ENCODE measurements at regions not wholly inside any gene's neighbourhood (a gene's known extent, or its start where the extent isn't known, plus 50 kb on each side); places are given as distances from the start of the nearest gene placed in this dataset.

DNA sequence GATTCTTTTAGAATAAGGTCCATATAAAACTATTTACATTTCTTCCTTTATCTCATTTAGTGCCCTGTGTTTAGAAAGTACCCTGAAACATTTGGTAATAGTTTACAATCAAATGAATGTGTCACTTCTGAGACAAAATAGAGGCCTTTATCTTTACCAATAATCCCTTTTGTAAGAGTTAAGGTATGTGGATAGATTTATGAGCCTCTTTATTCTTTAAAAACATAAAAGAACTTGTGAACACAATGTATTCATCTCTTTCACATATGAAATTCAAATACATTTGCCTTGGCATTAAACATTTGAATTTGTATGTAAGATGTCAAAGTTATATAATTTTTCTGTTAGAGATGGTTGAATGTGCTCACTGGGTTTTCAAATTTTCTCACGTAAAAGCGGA, 180.5 kb upstream of the CWC22 start:
- H3K9me3 ChIP-seq = no peaks in the 10 kb centered on the region
- DNase-seq = no peak
- H3K27ac ChIP-seq = no peak overlapping the region
- no peak for ATAC-seq
- H3K36me3 ChIP-seq (replicated peaks in 1 of 2; ENCODE audit: insufficient read depth in 1 of 2, low read depth in 2 of 2) = no peaks in the 10 kb centered on the region
- TF ChIP-seq CTCF (IDR thresholded peaks at IDR 0.05) (no peak), POLR2A (IDR thresholded peaks at IDR 0.05) (no peak)
- H3K27me3 ChIP-seq = no peaks in the 10 kb centered on the region
- no peaks in the 10 kb centered on the region for H3K4me1 ChIP-seq
- 50 to 54% methylated on average over 2 of the region's 2 CpGs for WGBS, 2 donors
- intact Hi-C loops (cut with DNase I) = no loop called here
- no peak overlapping the region for H3K4me3 ChIP-seq

DNA sequence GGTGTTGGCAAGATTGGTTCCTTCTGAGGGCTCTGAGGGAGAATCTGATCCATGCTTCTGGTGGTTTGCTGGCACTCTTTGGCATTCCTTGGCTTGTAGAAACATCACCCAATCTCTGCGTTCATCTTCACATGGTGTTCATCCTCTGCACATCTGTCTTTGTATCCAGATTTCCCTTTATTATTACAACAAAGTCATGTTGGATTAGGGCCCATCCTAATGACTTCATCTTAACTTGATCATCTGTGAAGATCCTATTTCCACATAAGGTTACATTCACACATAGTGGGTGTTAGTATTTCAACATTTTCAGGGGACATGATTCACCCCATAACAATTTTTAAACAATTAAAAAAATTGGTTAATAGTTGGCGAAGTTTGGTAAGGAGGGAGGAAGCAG, 177.4 kb upstream of the CWC22 start:
- Histone ChIP-seq H3K4me3 (no peak overlapping the region), H3K9me3 (no peaks in the 10 kb centered on the region), H3K36me3 (replicated peaks in 1 of 2; ENCODE audit: insufficient read depth in 1 of 2, low read depth in 2 of 2) (no peaks in the 10 kb centered on the region), H3K27ac (no peak overlapping the region), H3K27me3 (no peaks in the 10 kb centered on the region), H3K4me1 (no peaks in the 10 kb centered on the region)
- TF ChIP-seq CTCF (IDR thresholded peaks at IDR 0.05) (no peak), POLR2A (IDR thresholded peaks at IDR 0.05) (no peak)
- no peak for ATAC-seq
- DNase-seq = no peak
- WGBS, 2 donors = 73 to 80% methylated on average over 2 of the region's 2 CpGs
- intact Hi-C loops (cut with DNase I) = no loop called here

GRCh38 chr2:180180511-180180910, 173.4 kb upstream of the CWC22 start:
- H3K4me1 ChIP-seq = no peaks in the 10 kb centered on the region
- ATAC-seq (no peak), DNase-seq (no peak)
- TF ChIP-seq CTCF (IDR thresholded peaks at IDR 0.05) = no peak
- no peak for TF ChIP-seq POLR2A (IDR thresholded peaks at IDR 0.05)
- no peaks in the 10 kb centered on the region for H3K9me3 ChIP-seq
- intact Hi-C loops (cut with DNase I) = no loop called here
- H3K27ac ChIP-seq = no peak overlapping the region
- 36 to 37% methylated on average over 2 of the region's 2 CpGs for WGBS, 2 donors
- no peaks in the 10 kb centered on the region for H3K36me3 ChIP-seq (replicated peaks in 1 of 2; ENCODE audit: insufficient read depth in 1 of 2, low read depth in 2 of 2)
- no peaks in the 10 kb centered on the region for H3K27me3 ChIP-seq
- H3K4me3 ChIP-seq = no peak overlapping the region

GRCh38 chr2:180177534-180177933, 170.4 kb upstream of the CWC22 start:
- TF ChIP-seq POLR2A (IDR thresholded peaks at IDR 0.05) = no peak
- no peaks in the 10 kb centered on the region for H3K27me3 ChIP-seq

DNA sequence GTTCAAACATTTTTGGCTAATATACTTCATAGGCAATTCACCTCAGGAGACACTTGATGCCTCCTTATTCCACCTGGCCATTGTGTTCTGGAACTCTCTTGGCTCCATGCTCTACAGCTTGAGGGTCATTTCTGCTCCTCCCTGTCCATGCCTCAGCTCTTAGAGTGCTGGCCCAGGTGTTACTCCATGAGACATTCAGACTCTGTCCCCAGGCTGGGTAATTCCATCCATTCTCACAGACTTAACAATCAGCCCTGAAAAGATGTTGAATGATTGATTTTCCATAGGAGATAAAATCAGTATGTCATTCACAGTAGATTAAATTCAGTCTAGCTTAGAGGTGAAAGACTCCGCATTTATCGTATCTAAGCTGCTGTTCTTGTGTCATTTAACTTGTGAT, 168.6 kb upstream of the CWC22 start:
- WGBS, 2 donors = 21 to 24% methylated on average over 2 of the region's 2 CpGs
- Histone ChIP-seq H3K4me3 (no peak overlapping the region), H3K9me3 (no peaks in the 10 kb centered on the region), H3K27ac (no peak overlapping the region), H3K36me3 (replicated peaks in 1 of 2; ENCODE audit: insufficient read depth in 1 of 2, low read depth in 2 of 2) (no peaks in the 10 kb centered on the region), H3K27me3 (no peaks in the 10 kb centered on the region), H3K4me1 (no peaks in the 10 kb centered on the region)
- intact Hi-C loops (cut with DNase I) = no loop called here
- DNase-seq = no peak
- TF ChIP-seq POLR2A (IDR thresholded peaks at IDR 0.05) = no peak
- no peak for TF ChIP-seq CTCF (IDR thresholded peaks at IDR 0.05)
- ATAC-seq = no peak

More at GRCh38 chr2:180177534-180177933, 170.4 kb upstream of the CWC22 start:
- Histone ChIP-seq H3K9me3 (no peaks in the 10 kb centered on the region), H3K36me3 (replicated peaks in 1 of 2; ENCODE audit: insufficient read depth in 1 of 2, low read depth in 2 of 2) (no peaks in the 10 kb centered on the region), H3K4me3 (no peak overlapping the region), H3K4me1 (no peaks in the 10 kb centered on the region), H3K27ac (no peak overlapping the region)
- intact Hi-C loops (cut with DNase I) = no loop called here
- no peak for ATAC-seq
- DNase-seq = no peak
